ENCODE measurements at regions not wholly inside any gene's neighbourhood (a gene's known extent, or its start where the extent isn't known, plus 50 kb on each side); places are given as distances from the start of the nearest gene placed in this dataset.

DNA sequence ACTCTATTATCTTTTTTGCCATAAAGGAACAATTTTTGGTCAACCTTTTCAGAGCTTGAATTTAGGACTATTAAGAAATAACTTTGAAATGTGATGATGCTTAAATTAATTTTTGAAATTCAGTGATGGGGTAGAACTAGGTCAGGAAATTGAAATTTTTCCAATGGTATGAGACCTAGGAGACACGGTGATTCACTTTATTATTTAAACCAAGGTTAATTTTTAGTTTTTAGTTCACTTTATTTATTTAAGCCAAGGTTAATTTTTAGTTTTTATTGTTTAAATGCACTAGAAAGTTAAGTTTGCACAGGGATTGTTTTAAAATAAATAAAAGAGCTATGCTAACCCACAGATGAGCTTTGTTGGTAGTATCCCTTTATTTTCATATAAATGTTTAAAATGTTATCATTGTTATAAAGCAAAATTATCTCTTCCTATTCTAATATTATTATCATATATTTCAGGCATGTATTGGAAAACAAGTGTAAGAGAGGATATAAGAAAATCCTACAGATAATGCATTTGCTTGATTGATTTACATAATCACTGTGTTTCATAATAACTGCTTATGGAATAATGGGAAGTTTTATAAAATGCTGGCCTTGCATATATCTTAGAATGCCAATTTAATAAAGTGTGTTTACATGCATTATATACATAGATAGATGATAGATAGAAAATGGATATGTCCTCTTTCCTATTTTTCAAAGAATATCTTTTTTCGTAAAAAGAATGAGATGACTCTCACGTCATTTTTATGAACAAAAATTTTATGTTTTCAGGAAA, 163.6 kb downstream of the HGF start:
- DNase-seq (ENCODE audit: low spot score), result no peak

DNA sequence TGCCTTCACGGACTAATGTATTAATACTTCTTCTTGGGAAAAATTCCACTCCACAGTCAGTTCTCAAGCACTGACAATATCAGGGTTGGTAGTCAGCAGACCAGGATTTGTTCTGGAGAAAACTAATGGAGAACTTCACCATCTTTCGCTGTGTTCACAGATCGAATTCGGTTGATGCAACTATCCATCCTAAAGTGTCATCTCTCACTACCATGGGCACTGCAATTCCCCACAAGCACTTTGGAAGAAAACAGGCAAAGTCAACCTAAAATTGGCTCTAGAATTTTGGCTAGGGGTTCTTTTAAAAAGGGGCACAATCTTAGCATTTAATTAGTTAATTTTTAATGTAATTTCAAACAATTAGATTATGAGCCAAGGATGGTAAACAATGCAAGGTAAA, 164.4 kb downstream of the HGF start:
- no peak for DNase-seq (ENCODE audit: low spot score)

DNA sequence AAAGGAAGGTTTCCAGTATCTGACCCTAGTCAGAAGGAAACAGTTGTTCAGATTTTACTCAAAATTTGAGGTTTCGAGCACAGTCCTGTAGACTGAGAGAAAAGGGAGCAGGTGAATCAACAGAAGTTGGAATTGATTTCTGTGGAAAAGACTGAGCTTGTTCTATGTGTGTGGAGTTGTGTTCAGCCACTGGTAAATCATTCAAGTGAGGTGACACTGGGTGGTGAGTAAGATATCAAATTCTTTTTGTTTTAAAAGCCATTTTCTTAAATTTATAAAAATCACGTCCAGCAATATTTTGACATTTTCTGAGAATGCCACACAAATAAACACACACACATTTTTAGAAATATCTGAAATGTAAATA, 165.1 kb downstream of the HGF start:
- DNase-seq (ENCODE audit: low spot score), result no peak

DNA sequence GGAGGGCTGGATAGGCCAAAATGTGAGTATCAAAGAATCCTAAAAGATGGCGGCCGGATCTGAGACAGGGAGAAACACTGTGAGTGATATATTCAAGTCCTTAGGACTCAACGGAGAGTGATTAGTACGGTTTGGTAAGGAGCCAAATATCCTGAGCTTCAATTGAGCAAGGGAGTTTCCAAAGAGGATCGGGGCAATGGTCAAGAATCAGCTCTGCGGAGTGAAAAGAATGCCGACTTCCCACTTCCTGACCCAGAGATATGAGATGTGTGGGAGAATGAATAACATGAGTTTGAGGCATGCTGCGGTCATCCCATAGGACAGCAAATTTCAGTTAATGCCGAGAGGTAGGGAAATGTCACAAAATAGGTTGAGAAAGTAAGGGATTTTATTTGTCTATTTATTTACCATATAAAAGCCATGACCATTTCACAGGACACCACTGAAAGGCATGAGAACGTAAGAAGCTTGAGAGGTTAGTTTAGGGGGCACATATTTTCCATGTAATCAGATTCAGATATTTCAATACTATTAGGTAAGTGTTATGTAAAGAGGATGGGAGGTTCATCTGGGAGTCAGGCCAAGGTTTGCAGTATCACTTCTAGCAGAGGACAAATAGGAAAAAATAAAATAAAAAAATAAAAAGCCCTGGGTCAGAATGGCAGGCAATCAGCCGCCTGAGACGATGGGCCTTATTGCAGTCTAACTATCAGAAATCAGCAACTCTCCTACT, 165.6 kb downstream of the HGF start:
- no peak for DNase-seq (ENCODE audit: low spot score)

- no peak for DNase-seq (ENCODE audit: low spot score)
Observed at GRCh38 chr7:81600608-81601007, 169.2 kb downstream of the HGF start.

- no peak for DNase-seq (ENCODE audit: low spot score)
Observed at GRCh38 chr7:81598951-81599350, 170.9 kb downstream of the HGF start.

DNA sequence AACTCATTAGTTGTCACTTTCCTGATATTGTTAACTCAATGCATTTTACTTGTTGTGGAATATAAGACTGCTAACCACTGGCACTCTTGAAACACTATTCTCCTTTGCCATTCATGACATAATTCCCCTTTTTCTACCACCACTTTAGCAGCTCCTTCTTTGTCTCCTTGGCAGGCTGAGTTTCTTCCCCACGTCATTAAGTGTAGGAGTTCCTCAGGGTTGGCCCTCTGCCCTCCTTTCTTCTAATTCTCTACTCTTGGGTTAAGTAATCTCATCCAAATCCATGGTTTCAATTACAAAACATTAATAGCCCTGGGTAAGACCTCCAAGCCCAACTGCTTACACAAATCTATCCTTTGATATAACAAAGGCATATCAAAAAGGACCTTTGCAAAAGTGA, 175.1 kb downstream of the HGF start:
- no peak for DNase-seq (ENCODE audit: low spot score)

DNA sequence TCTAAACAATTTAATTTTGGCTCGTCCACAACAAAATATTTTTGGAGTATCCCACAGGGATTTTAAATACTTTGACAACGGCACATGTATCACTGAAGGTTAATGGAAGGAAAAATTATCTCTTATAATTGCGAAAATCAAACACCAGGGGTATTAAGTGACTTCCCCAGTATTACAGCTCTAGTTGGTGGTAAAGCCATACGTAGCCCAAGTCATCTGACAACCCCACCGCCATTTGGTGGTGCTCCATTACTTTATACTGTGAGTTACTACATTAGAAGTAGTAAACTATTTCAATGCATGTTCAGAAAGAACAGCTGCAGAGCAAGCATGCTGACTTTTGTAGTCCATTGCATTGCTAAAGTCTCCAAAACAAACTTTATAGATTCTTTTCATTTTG, 179.7 kb downstream of the HGF start:
- DNase-seq (ENCODE audit: low spot score), result no peak

- no peak for DNase-seq (ENCODE audit: low spot score)
Observed at GRCh38 chr7:81584667-81585066, 185.2 kb downstream of the HGF start.

GRCh38 chr7:81583882-81584533, 185.8 kb downstream of the HGF start:
- DNase-seq (ENCODE audit: low spot score), result no peak

- DNase-seq (ENCODE audit: low spot score), result no peak
Observed at GRCh38 chr7:81583090-81583489, 186.8 kb downstream of the HGF start.

DNA sequence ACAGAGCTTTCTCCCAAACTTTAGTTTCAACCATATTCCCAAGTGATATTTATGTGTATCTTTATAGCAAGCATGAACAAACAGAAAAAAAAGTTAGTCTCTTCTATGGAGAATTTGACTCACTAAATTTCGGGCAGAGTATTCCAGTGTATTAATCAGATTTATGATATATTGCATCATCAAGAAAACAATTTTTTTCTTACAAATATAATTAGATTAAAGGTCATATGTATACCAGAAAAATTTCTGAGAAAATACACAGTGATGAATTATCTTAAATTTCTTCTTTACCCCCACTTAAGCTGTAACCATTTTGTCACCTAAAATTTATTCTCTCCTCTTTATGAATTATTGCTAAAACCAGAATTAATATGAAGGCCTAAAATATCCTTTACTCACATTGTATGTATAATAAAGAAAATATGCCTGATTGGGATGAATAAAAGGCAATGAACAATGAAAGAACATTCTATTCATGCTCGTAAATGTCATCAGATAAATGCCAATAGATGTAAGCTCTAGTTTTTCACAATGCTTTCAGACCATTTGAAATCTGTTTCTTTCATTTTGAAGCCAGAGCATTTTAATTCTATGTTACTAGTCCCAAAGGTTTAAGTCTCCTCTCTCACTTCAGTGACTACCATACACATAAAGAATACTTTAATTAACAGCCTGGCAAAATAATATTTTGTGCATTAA, 192.1 kb downstream of the HGF start:
- no peak for DNase-seq (ENCODE audit: low spot score)

- no peak for DNase-seq (ENCODE audit: low spot score)
Observed at GRCh38 chr7:81574723-81575326, 195.0 kb downstream of the HGF start.

- DNase-seq (ENCODE audit: low spot score), result no peak
Observed at GRCh38 chr7:81573932-81574331, 195.9 kb downstream of the HGF start.

DNA sequence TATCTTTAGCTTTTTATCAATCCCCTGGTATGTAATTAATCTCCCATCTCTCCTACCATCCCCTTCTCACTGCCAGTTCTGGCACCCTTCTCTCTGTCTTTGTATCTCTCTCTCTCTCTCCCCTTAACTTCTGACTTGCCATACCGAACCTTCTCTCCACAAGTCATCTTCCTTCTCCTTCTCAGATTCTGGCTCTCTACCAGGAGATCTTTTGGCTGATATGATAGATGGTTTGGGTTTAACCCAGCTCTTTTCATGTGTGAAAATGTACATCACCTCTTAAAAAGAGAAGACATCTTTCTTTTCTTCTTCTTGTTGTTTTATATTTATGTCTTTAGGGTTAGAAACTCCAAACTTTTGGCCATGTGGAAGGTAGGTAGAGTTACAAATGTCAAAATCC, 196.7 kb downstream of the HGF start:
- DNase-seq (ENCODE audit: low spot score), result no peak

GRCh38 chr7:81562581-81562980, 207.3 kb downstream of the HGF start:
- no peak for DNase-seq (ENCODE audit: low spot score)

- DNase-seq (ENCODE audit: low spot score), result no peak
Observed at GRCh38 chr7:81560708-81561107, 209.1 kb downstream of the HGF start.

DNA sequence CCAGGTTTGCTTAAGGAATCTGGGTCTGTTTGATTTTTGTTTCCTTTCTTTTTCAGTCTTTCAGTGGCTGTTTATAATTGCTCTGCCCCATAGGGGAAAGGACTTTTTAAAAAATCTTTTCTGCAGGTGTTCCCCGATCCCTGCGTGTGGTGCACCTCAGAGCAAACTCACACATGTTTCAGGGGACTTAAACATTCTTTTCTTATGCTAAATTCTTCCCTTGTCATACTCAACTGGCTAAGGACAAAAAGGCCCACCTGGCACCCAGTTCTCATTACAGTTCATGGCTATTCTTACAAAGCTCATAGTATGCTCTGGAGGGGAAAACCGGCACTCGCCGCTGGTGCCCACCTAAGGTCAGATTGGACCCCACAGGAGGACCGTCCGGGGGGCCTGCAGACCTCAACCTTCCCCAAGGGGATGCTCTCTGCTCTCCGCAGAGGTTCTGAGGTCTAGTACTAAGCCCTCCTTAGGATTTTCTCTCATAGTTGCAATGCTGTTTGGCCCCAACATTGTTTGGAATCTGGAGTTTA, 220.3 kb downstream of the HGF start:
- DNase-seq (ENCODE audit: low spot score), result no peak

GRCh38 chr7:81534996-81535395, 234.9 kb downstream of the HGF start:
- no peak for DNase-seq (ENCODE audit: low spot score)

DNA sequence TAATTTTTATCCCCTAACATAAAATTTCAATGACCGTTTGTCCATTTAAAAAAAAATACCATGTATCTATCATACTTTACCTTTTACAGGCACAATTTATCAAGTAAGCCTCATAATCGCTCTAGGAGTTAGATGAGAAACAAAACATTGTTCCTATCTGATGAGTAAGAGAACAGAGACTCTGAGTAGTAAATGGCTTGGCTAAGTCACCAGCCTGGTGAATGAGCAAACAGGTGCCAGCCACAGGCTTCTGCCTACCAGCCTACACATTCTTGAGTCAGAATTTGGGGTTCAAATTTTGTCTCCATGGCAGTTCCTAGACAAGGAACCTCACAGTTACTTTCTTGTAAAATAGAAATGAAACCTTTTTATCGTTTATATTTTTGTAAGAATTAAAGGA, 235.4 kb downstream of the HGF start:
- no peak for DNase-seq (ENCODE audit: low spot score)

GRCh38 chr7:81533931-81534330, 235.9 kb downstream of the HGF start:
- no peak for DNase-seq (ENCODE audit: low spot score)

- no peak for DNase-seq (ENCODE audit: low spot score)
Observed at GRCh38 chr7:81533426-81533825, 236.4 kb downstream of the HGF start.
